ENCODE measurements at regions not wholly inside any gene's neighbourhood (a gene's known extent, or its start where the extent isn't known, plus 50 kb on each side); places are given as distances from the start of the nearest gene placed in this dataset.

- H3K4me3 Mint-ChIP-seq, result no peak overlapping the region
- no peaks in the 10 kb centered on the region for H3K4me1 Mint-ChIP-seq (ENCODE audit: low read depth)
- DNase-seq, result no peak
- peaks cover 3% of the 10 kb centered on the region for H3K27me3 Mint-ChIP-seq (ENCODE audit: low read depth)
- intact Hi-C loops (cut with micrococcal nuclease), result no loop called here
- H3K9me3 Mint-ChIP-seq, result no peaks in the 10 kb centered on the region
- CTCF ChIA-PET, result no interaction called here
- H3K27ac Mint-ChIP-seq, result no peak overlapping the region
- no peaks in the 10 kb centered on the region for H3K36me3 Mint-ChIP-seq (ENCODE audit: low read depth)
These were observed 344.0 kb downstream of the CENPC start for GRCh38 chr4:67201334-67201733.

GRCh38 chr4:67198727-67199126 is 346.6 kb downstream of the CENPC start:
- Mint-ChIP-seq H3K4me1 (ENCODE audit: low read depth) (no peaks in the 10 kb centered on the region), H3K27me3 (ENCODE audit: low read depth) (peaks cover 3% of the 10 kb centered on the region), H3K9me3 (no peaks in the 10 kb centered on the region), H3K27ac (no peak overlapping the region), H3K36me3 (ENCODE audit: low read depth) (no peaks in the 10 kb centered on the region), H3K4me3 (no peak overlapping the region)
- DNase-seq, result no peak
- intact Hi-C loops (cut with micrococcal nuclease), result no loop called here
- CTCF ChIA-PET, result no interaction called here

GRCh38 chr4:67167849-67168248 is 377.5 kb downstream of the CENPC start:
- Mint-ChIP-seq H3K27ac (no peak overlapping the region), H3K4me1 (ENCODE audit: low read depth) (no peaks in the 10 kb centered on the region), H3K4me3 (no peak overlapping the region), H3K9me3 (no peaks in the 10 kb centered on the region), H3K27me3 (ENCODE audit: low read depth) (no peaks in the 10 kb centered on the region), H3K36me3 (ENCODE audit: low read depth) (no peaks in the 10 kb centered on the region)
- CTCF ChIA-PET, result no interaction called here
- DNase-seq, result no peak
- intact Hi-C loops (cut with micrococcal nuclease), result no loop called here

- Mint-ChIP-seq H3K4me1 (ENCODE audit: low read depth) (no peaks in the 10 kb centered on the region), H3K4me3 (no peak overlapping the region), H3K36me3 (ENCODE audit: low read depth) (no peaks in the 10 kb centered on the region), H3K27me3 (ENCODE audit: low read depth) (no peaks in the 10 kb centered on the region), H3K27ac (no peak overlapping the region), H3K9me3 (peaks cover 1% of the 10 kb centered on the region)
- intact Hi-C loops (cut with micrococcal nuclease), result no loop called here
- no peak for DNase-seq
- CTCF ChIA-PET, result interaction anchor here (0.6 kb wide), 1 partner anchor 453 kb away, joined by 3 read pairs; no protein-coding TSS in a partner anchor
These were observed 382.6 kb downstream of the CENPC start for GRCh38 chr4:67162690-67163089.

- H3K9me3 Mint-ChIP-seq, result peaks cover 1% of the 10 kb centered on the region
- CTCF ChIA-PET, result no interaction called here
- no peak overlapping the region for H3K27ac Mint-ChIP-seq
- no peaks in the 10 kb centered on the region for H3K27me3 Mint-ChIP-seq (ENCODE audit: low read depth)
- H3K4me3 Mint-ChIP-seq, result no peak overlapping the region
- H3K36me3 Mint-ChIP-seq (ENCODE audit: low read depth), result no peaks in the 10 kb centered on the region
- no peak for DNase-seq
- no peaks in the 10 kb centered on the region for H3K4me1 Mint-ChIP-seq (ENCODE audit: low read depth)
- intact Hi-C loops (cut with micrococcal nuclease), result no loop called here
These were observed 384.0 kb downstream of the CENPC start for GRCh38 chr4:67161311-67161710.

- peaks cover 1% of the 10 kb centered on the region for H3K9me3 Mint-ChIP-seq
- H3K4me3 Mint-ChIP-seq, result no peak overlapping the region
- H3K27me3 Mint-ChIP-seq (ENCODE audit: low read depth), result no peaks in the 10 kb centered on the region
- DNase-seq, result no peak
- H3K27ac Mint-ChIP-seq, result no peak overlapping the region
- no peaks in the 10 kb centered on the region for H3K36me3 Mint-ChIP-seq (ENCODE audit: low read depth)
- CTCF ChIA-PET, result no interaction called here
- intact Hi-C loops (cut with micrococcal nuclease), result no loop called here
- H3K4me1 Mint-ChIP-seq (ENCODE audit: low read depth), result no peaks in the 10 kb centered on the region
These were observed 384.9 kb downstream of the CENPC start for GRCh38 chr4:67160394-67160793.

- Mint-ChIP-seq H3K4me1 (ENCODE audit: low read depth) (no peaks in the 10 kb centered on the region), H3K4me3 (no peak overlapping the region), H3K36me3 (ENCODE audit: low read depth) (no peaks in the 10 kb centered on the region), H3K9me3 (peaks cover 1% of the 10 kb centered on the region), H3K27me3 (ENCODE audit: low read depth) (no peaks in the 10 kb centered on the region), H3K27ac (no peak overlapping the region)
- CTCF ChIA-PET, result interaction anchor here (0.6 kb wide), 1 partner anchor 18 kb away, joined by 4 read pairs; no protein-coding TSS in a partner anchor
- intact Hi-C loops (cut with micrococcal nuclease), result no loop called here
- DNase-seq, result no peak
These were observed 386.6 kb downstream of the CENPC start for GRCh38 chr4:67158666-67159065.

- Mint-ChIP-seq H3K9me3 (no peaks in the 10 kb centered on the region), H3K27ac (no peak overlapping the region), H3K36me3 (ENCODE audit: low read depth) (no peaks in the 10 kb centered on the region), H3K4me3 (no peak overlapping the region), H3K4me1 (ENCODE audit: low read depth) (no peaks in the 10 kb centered on the region), H3K27me3 (ENCODE audit: low read depth) (no peaks in the 10 kb centered on the region)
- CTCF ChIA-PET, result no interaction called here
- intact Hi-C loops (cut with micrococcal nuclease), result no loop called here
- DNase-seq, result no peak
These were observed 392.3 kb downstream of the CENPC start for GRCh38 chr4:67152976-67153375.

- no peak overlapping the region for H3K27ac Mint-ChIP-seq
- CTCF ChIA-PET, result no interaction called here
- no peak overlapping the region for H3K4me3 Mint-ChIP-seq
- no peak for DNase-seq
- no peaks in the 10 kb centered on the region for H3K9me3 Mint-ChIP-seq
- no peaks in the 10 kb centered on the region for H3K36me3 Mint-ChIP-seq (ENCODE audit: low read depth)
- H3K27me3 Mint-ChIP-seq (ENCODE audit: low read depth), result no peaks in the 10 kb centered on the region
- intact Hi-C loops (cut with micrococcal nuclease), result no loop called here
- H3K4me1 Mint-ChIP-seq (ENCODE audit: low read depth), result no peaks in the 10 kb centered on the region
These were observed 393.6 kb downstream of the CENPC start for GRCh38 chr4:67151376-67152343.

GRCh38 chr4:67141586-67141985 is 403.7 kb downstream of the CENPC start:
- H3K36me3 Mint-ChIP-seq (ENCODE audit: low read depth), result no peaks in the 10 kb centered on the region
- no peaks in the 10 kb centered on the region for H3K4me1 Mint-ChIP-seq (ENCODE audit: low read depth)
- CTCF ChIA-PET, result no interaction called here
- no peak for DNase-seq
- no peak overlapping the region for H3K4me3 Mint-ChIP-seq
- intact Hi-C loops (cut with micrococcal nuclease), result no loop called here
- H3K27me3 Mint-ChIP-seq (ENCODE audit: low read depth), result no peaks in the 10 kb centered on the region
- H3K9me3 Mint-ChIP-seq, result peaks cover 4% of the 10 kb centered on the region
- H3K27ac Mint-ChIP-seq, result no peak overlapping the region

GRCh38 chr4:67134616-67135015 is 410.7 kb downstream of the CENPC start:
- no peak for DNase-seq
- Mint-ChIP-seq H3K4me3 (no peak overlapping the region), H3K27me3 (ENCODE audit: low read depth) (no peaks in the 10 kb centered on the region), H3K27ac (no peak overlapping the region), H3K36me3 (ENCODE audit: low read depth) (no peaks in the 10 kb centered on the region), H3K9me3 (peaks cover 1% of the 10 kb centered on the region), H3K4me1 (ENCODE audit: low read depth) (no peaks in the 10 kb centered on the region)
- intact Hi-C loops (cut with micrococcal nuclease), result no loop called here
- CTCF ChIA-PET, result no interaction called here

GRCh38 chr4:67133162-67133561 is 412.1 kb downstream of the CENPC start:
- no peaks in the 10 kb centered on the region for H3K27me3 Mint-ChIP-seq (ENCODE audit: low read depth)
- no peaks in the 10 kb centered on the region for H3K36me3 Mint-ChIP-seq (ENCODE audit: low read depth)
- H3K4me3 Mint-ChIP-seq, result no peak overlapping the region
- CTCF ChIA-PET, result no interaction called here
- no peak overlapping the region for H3K27ac Mint-ChIP-seq
- intact Hi-C loops (cut with micrococcal nuclease), result no loop called here
- peaks cover 1% of the 10 kb centered on the region for H3K9me3 Mint-ChIP-seq
- no peak for DNase-seq
- H3K4me1 Mint-ChIP-seq (ENCODE audit: low read depth), result no peaks in the 10 kb centered on the region

- no peak for DNase-seq
- intact Hi-C loops (cut with micrococcal nuclease), result no loop called here
- no peaks in the 10 kb centered on the region for H3K4me1 Mint-ChIP-seq (ENCODE audit: low read depth)
- H3K9me3 Mint-ChIP-seq, result peaks cover 1% of the 10 kb centered on the region
- H3K27me3 Mint-ChIP-seq (ENCODE audit: low read depth), result no peaks in the 10 kb centered on the region
- no peaks in the 10 kb centered on the region for H3K36me3 Mint-ChIP-seq (ENCODE audit: low read depth)
- CTCF ChIA-PET, result no interaction called here
- no peak overlapping the region for H3K4me3 Mint-ChIP-seq
- no peak overlapping the region for H3K27ac Mint-ChIP-seq
These were observed 414.1 kb downstream of the CENPC start for GRCh38 chr4:67131224-67131623.
